ENCODE measurements at regions not wholly inside any gene's neighbourhood (a gene's known extent, or its start where the extent isn't known, plus 50 kb on each side); places are given as distances from the start of the nearest gene placed in this dataset.

DNA sequence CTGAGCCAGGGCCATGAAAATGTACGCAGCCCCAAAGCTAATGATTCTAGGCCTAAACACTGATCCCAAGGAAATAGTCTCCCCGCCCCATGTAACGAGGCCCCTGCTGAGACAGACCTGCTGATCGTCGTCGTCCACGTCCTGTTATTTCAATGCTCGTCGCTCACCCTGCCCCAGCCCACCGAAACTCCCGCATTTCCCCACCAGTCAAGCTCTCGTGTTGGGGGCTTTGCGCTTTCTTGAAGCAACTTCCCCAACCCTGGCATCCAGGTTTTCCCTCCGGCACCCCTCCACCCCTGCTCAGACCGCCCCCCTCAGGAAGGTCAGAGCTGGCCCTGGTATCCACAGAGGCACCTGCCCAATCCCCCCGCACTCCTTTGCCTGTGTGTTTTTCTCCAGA is 58.8 kb upstream of the LINC01488 start:
- Mint-ChIP-seq H3K27ac (no peak overlapping the region), H3K4me1 (peaks cover 17% of the 10 kb centered on the region)
- DNase-seq (ENCODE audit: low spot score in 2 of 2): no peak

DNA sequence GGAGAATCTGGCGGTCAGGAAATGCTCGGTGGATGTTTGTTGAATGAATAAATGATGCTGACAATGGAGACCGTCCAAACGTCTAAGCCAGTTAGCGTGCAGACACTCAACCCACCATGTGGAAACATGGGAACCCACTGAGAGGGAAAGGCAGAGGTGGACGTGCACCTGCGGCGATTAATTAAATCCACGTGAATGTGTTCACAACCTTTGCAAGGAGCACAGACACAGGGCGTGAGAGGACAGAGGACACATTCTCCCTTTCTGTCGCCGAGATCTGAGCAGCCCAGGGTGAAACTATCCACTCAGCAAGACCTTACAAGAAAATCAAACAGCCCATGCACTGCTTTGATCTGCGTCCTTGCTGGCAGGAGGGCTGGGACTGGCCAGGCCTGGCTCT is 58.3 kb upstream of the LINC01488 start:
- H3K9me3 Mint-ChIP-seq: peaks cover 2% of the 10 kb centered on the region
- DNase-seq (ENCODE audit: low spot score in 2 of 2): no peak
- no peak overlapping the region for H3K4me3 Mint-ChIP-seq
- ATAC-seq: no peak
- peaks cover 6% of the 10 kb centered on the region for H3K36me3 Mint-ChIP-seq
- H3K27ac Mint-ChIP-seq: no peak overlapping the region
- peaks cover 17% of the 10 kb centered on the region for H3K4me1 Mint-ChIP-seq

More for the DNA sequence above, 58.8 kb upstream of the LINC01488 start:
- Mint-ChIP-seq H3K36me3 (peaks cover 6% of the 10 kb centered on the region), H3K9me3 (peaks cover 2% of the 10 kb centered on the region), H3K4me3 (no peak overlapping the region)
- no peak for ATAC-seq

DNA sequence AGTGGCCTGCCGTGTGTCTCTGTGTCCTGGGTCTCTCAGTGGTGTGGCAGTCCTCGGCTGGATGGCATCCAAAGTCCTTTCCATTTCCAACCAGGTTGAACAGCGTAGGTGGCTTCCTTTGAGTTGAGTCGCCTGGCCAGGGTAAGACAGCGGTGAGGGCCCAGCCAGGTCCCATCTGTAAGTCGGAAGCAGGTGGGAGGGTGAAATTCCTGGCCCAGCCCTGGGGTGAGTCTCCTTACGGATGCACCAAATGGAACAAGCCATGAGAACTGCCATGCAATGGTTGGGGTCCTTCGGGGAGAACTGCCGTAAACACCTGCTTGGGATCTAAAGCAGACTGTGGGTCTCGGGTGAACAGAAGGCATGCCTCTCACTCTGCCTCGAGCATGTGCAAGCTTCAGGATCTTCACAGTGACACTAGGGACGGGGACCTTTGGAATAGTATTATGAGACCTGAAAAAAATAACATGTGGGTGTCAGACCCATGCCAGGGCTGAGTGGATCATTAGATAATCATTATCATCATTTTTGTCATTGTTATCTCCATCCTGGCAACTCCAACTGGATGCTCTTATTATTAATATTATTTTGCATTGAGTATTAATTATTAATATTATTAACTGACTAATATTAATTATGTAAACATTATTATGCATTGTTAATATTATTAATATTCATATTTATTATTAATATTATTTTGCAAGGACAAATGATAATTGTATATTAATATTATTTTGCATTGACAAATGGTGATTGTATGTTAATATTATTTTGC is 57.7 kb upstream of the LINC01488 start:
- Mint-ChIP-seq H3K4me3 (no peak overlapping the region), H3K9me3 (peaks cover 2% of the 10 kb centered on the region), H3K4me1 (peaks cover 17% of the 10 kb centered on the region), H3K27ac (no peak overlapping the region), H3K36me3 (peaks cover 6% of the 10 kb centered on the region)
- ATAC-seq (no peak), DNase-seq (ENCODE audit: low spot score in 2 of 2) (no peak)

DNA sequence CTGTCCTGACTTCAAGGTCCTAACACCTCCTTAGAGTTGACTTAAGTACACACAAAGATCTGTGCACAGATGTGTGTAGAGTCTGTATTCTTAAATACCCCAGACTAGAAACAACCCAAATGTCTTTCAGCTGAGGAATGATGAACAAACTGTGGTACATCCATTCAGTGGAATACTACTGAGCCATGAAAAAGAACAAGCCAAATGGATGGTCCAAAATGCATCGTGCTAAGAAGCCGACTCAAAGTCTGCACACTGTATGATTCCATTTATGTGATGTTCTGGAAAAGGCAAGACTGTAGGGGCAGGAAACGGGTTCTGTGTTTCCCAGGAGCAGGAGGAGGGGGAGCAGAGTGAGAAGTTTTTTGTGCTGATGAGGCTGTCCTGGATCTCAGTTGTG is 56.7 kb upstream of the LINC01488 start:
- H3K27ac Mint-ChIP-seq: no peak overlapping the region
- peaks cover 6% of the 10 kb centered on the region for H3K36me3 Mint-ChIP-seq

GRCh38 chr11:69425444-69425843 is 56.0 kb upstream of the LINC01488 start:
- H3K27ac Mint-ChIP-seq: peak overlapping the region; percentile 69
- H3K4me1 Mint-ChIP-seq: peaks cover 17% of the 10 kb centered on the region
- peaks cover 2% of the 10 kb centered on the region for H3K9me3 Mint-ChIP-seq
- H3K4me3 Mint-ChIP-seq: no peak overlapping the region
- DNase-seq (ENCODE audit: low spot score in 2 of 2) (no peak), ATAC-seq (no peak)
- H3K36me3 Mint-ChIP-seq: peaks cover 6% of the 10 kb centered on the region

More for the DNA sequence above, 56.7 kb upstream of the LINC01488 start:
- DNase-seq (ENCODE audit: low spot score in 2 of 2) (no peak), ATAC-seq (no peak)
- Mint-ChIP-seq H3K9me3 (peaks cover 2% of the 10 kb centered on the region), H3K4me1 (peaks cover 17% of the 10 kb centered on the region), H3K4me3 (no peak overlapping the region)

DNA sequence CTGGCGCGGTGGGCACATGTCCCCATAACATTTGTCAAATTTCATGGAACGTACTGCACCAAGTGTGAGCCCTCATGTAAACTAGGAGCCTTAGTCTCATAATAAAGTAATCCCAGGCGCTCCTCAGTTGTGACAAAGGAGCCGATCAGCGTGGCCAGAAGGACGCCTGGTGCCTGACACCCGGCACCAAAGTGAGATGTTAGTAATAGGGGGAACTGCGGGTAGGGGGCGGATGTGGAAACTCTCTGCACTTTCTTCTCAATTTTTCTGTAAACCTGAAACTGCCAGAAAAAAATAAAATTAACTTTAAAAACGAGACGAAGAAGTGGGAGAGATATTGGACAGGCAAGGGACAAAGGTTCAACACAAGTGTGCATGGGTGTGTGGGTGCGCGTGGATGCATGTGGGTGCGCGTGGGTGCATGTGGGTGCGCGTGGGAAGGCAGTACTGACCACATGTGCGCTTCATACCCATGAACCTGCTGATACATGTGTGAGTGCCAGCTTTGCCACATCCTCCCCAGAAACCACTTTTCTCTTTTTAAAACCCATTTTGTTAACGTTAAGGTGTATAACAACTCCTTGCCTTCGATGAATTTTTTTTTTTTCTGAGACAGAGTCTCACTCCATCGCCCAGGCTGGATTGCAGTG is 55.4 kb upstream of the LINC01488 start:
- H3K4me3 Mint-ChIP-seq: no peak overlapping the region
- ATAC-seq: peak; percentile 82
- DNase-seq (ENCODE audit: low spot score in 2 of 2): peak in 1 of 2 donors; percentile 67
- peaks cover 2% of the 10 kb centered on the region for H3K9me3 Mint-ChIP-seq
- H3K4me1 Mint-ChIP-seq: peaks cover 17% of the 10 kb centered on the region
- peak overlapping the region; percentile 69 for H3K27ac Mint-ChIP-seq
- peaks cover 6% of the 10 kb centered on the region for H3K36me3 Mint-ChIP-seq

DNA sequence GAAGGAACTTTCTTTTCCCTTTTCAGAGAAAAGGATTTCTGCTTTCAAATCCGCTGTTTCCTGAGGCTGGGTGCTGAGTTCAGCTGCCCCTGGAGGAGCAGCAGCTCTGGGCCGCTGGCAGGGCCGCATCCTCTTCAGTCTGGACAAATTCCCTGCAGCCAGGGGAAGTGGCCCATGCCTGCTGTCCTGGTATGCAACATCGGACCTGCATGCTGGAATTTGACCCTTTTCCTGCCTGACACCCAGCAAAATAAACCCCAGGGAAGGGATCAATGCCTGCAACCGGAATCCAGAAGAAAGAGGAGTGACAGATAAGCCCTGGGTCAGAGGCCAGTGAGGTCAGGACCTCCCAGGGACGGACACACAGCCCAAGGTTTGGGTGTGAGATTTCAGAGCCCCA is 54.1 kb upstream of the LINC01488 start:
- peaks cover 6% of the 10 kb centered on the region for H3K36me3 Mint-ChIP-seq
- peaks cover 17% of the 10 kb centered on the region for H3K4me1 Mint-ChIP-seq
- H3K27ac Mint-ChIP-seq: no peak overlapping the region
- H3K4me3 Mint-ChIP-seq: no peak overlapping the region
- peaks cover 2% of the 10 kb centered on the region for H3K9me3 Mint-ChIP-seq
- DNase-seq (ENCODE audit: low spot score in 2 of 2) (no peak), ATAC-seq (no peak)

DNA sequence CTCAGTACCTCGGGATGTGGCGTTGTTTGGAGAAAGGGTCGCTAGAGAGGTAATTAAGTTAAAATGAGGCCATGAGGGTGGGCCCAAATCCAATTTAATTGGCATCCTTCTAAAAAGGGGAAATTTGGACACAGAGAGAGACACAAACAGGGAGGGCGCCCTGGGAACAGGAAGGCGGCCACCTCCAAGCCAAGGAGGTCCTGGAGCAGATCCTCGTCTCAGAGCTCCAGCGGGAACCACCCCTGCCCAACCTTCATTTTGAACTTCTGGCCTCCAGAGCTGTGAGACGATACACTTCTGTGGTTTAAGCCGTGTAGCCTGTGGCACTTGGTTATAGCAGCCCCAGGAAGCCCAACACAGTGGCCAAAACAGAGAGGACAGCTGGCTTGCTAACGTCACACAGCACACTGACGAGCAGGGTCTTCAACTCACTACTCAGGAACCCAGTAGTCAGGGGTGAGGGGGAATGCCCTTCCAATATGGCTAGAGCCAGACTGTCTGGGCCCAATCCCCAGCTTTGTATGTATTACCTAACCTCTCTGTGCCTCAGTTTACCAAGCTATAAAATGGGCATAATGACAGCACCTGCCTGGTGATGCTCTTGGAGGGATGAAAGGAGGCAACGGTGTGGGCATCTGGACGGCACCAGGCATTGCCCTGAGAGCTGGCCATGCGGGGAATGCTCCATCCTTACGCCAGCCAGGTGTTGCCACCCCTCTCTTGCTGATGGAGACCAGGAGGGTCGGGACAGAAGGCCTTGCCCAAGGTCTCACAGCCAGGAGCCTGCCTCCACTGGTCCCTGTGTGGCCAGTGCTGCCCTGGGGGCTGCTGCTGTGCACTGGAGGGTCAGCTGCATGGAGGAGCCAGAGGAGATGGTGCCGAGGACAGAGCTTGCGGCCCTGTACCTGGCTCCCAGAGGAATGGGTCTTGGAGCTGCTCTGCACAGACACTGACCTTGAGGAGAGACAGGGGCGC is 53.3 kb upstream of the LINC01488 start:
- Mint-ChIP-seq H3K9me3 (peaks cover 2% of the 10 kb centered on the region), H3K27ac (no peak overlapping the region)

DNA sequence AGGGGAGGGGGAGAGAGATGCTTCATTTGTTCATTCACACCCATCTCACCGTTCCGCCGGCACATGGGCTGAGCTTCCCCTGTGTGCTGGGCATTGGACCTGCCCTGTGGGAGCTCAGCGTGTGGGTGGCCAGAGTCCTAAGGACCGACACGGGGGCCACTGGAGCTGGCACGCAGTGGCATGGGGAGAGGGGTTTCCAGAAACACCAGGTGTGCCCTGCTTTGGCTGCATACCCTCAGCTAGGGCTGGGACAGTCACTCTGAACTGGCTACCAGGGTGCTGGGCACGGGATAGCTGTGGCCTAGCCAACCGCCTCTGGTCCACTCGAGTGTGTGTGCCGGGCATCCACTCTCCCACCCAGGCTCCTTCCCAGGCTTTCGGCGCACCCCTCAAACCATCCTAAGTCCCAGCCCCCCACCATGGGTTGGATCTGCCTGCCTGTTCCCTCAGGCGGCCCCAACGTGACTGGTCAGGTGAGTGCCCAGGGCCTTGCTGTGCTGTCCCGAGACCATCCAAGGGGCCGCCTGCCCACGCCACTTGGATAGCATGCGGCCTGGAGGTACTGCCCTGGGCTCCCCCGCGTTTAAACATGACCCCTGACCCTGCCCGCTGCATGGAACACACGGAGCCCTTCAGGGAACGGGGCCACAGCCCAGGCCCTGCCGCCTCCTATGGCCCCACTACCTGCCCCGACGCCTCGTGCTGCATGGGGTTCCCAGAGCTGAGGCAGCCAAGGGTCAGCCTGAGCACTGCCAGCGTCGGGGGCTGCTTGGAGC is 51.6 kb upstream of the LINC01488 start:
- DNase-seq (ENCODE audit: low spot score in 2 of 2): no peak

More for the DNA sequence above, 53.3 kb upstream of the LINC01488 start:
- DNase-seq (ENCODE audit: low spot score in 2 of 2): no peak
- H3K36me3 Mint-ChIP-seq: peaks cover 6% of the 10 kb centered on the region
- ATAC-seq: no peak
- H3K4me1 Mint-ChIP-seq: peaks cover 17% of the 10 kb centered on the region
- no peak overlapping the region for H3K4me3 Mint-ChIP-seq

DNA sequence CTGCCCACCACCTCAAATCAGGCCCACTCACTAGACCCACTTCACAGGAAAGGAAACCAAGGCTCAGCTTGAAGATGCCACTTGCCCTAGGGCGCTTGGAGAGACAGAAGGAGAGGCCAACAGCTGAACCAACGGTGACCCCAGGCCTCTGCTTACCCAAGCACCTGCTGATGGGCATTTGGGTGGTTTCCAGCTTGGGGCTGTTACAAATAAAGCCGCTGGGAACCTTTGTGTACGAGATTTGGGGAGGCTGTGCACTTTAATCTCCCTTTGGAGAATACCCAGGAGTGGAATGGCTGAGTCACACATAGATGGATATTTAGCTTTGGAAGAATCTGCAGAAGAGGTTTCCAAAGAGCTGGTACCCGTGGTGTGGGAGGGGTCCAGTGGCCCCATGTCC is 50.9 kb upstream of the LINC01488 start:
- Mint-ChIP-seq H3K36me3 (peaks cover 6% of the 10 kb centered on the region), H3K4me3 (no peak overlapping the region), H3K4me1 (peaks cover 13% of the 10 kb centered on the region), H3K27ac (no peak overlapping the region), H3K9me3 (no peaks in the 10 kb centered on the region)
- ATAC-seq (no peak), DNase-seq (ENCODE audit: low spot score in 2 of 2) (no peak)

More for the DNA sequence above, 51.6 kb upstream of the LINC01488 start:
- Mint-ChIP-seq H3K4me3 (no peak overlapping the region), H3K9me3 (no peaks in the 10 kb centered on the region), H3K27ac (no peak overlapping the region), H3K36me3 (peaks cover 6% of the 10 kb centered on the region), H3K4me1 (peaks cover 17% of the 10 kb centered on the region)
- no peak for ATAC-seq

DNA sequence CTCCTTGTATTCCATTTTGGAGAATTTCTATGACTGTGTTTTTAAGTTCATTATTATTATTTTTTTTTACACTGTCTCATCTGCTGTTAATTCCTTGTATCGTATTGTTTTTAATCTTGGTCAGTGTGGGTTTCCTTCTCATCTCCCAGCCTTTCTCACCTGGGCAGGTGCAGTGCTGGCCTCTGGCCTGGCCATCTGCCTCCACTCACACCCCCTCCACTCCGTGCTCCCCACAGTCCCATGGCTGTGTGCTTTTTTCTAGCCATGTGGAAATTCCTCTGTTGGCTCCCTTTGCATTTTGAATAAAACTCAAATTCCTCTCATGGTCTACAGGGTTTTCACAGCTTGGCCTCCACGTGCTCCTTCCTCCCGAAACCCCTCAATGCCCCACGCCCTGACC is 50.3 kb upstream of the LINC01488 start:
- no peak overlapping the region for H3K4me3 Mint-ChIP-seq
- peaks cover 7% of the 10 kb centered on the region for H3K4me1 Mint-ChIP-seq
- no peak overlapping the region for H3K27ac Mint-ChIP-seq
- no peak for DNase-seq (ENCODE audit: low spot score in 2 of 2)
- no peaks in the 10 kb centered on the region for H3K9me3 Mint-ChIP-seq
- ATAC-seq: no peak
- peaks cover 5% of the 10 kb centered on the region for H3K36me3 Mint-ChIP-seq

Data from stimulated activated effector memory CD8-positive, alpha-beta T cell treated with anti-CD3 and anti-CD28 coated beads, Interleukin-12 subunit alpha, Interleukin-12 subunit beta, amount 100 ng/mL, for 72 hours (primary cell).